Ishikawa (cell line): ENCODE measurements at regions not wholly inside any gene's neighbourhood (a gene's known extent, or its start where the extent isn't known, plus 50 kb on each side); places are given as distances from the start of the nearest gene placed in this dataset.

Experiments
- EP300 ChIP-seq: IDR thresholded peaks from 2 replicates; pipeline ENCODE4 v1.6.1; 2012; ENCODE audit warnings: borderline replicate concordance
- MAX ChIP-seq: IDR thresholded peaks from 2 replicates; pipeline ENCODE4 v1.6.1; 2012
- RAD21 ChIP-seq: IDR thresholded peaks from 2 replicates; pipeline ENCODE4 v1.6.1; 2012; ENCODE audit warnings: low read depth
- REST ChIP-seq: IDR thresholded peaks from 2 replicates; pipeline ENCODE4 v1.6.1; 2012; ENCODE audit warnings: low read depth, mild to moderate bottlenecking

- no peak for TF ChIP-seq EP300
- no peak for TF ChIP-seq MAX
- TF ChIP-seq RAD21, result no peak
- TF ChIP-seq REST, result no peak
Measured at GRCh38 chr4:54157606-54158005, 57.6 kb downstream of the GSX2 start.
